Breast epithelium (tissue), 4 donors: ENCODE measurements at regions not wholly inside any gene's neighbourhood (a gene's known extent, or its start where the extent isn't known, plus 50 kb on each side); places are given as distances from the start of the nearest gene placed in this dataset.

Experiments used
- DNase-seq, 2 donors: peaks; one replicate each; pipeline ENCODE4 v3.0.0-alpha.2; 2019; ENCODE audit warnings: low spot score in 2 of 2
- H3K27ac ChIP-seq, 2 donors: fragments of 200-600 bp; sonication (generic) in 1 of 2; one replicate each; pipeline ENCODE4 v1.5.1; 2016 to 2019; ENCODE audit warnings: mild to moderate bottlenecking in 1 of 2
- H3K27me3 ChIP-seq, 2 donors: fragments of 200-600 bp; sonication (generic) in 1 of 2; one replicate each; pipeline versions ENCODE4 v1.5.1 to v1.6.0; 2017 to 2019; ENCODE audit warnings: control low read depth in 1 of 2, mild to moderate bottlenecking in 1 of 2
- H3K36me3 ChIP-seq: fragments of 200-600 bp; one replicate; pipeline ENCODE4 v1.5.1; 2019
- H3K4me1 ChIP-seq, 2 donors: fragments of 200-600 bp; sonication (generic); one replicate each; pipeline ENCODE4 v1.5.1; 2016 to 2019; ENCODE audit warnings: control low read depth in 1 of 2
- H3K4me3 ChIP-seq, 3 donors: fragments of 200-600 bp; sonication (generic); 1 replicate in 2 of 3; 2 replicates in 1 of 3; pipeline ENCODE4 v1.5.1; 2016 to 2019; ENCODE audit warnings: mild to moderate bottlenecking in 3 of 3, moderate library complexity in 2 of 3
- H3K9me3 ChIP-seq, 2 donors: fragments of 200-600 bp; sonication (generic) in 1 of 2; one replicate each; pipeline ENCODE4 v1.5.1; 2016 to 2019; ENCODE audit warnings: control low read depth in 1 of 2
- CTCF ChIP-seq, 3 donors: fragments of 450-650 bp; IDR thresholded peaks; one replicate each; pipeline ENCODE4 v1.5.1; 2016 to 2017; ENCODE audit warnings: antibody characterized with exemption in 3 of 3, mild to moderate bottlenecking in 3 of 3, moderate library complexity in 3 of 3
- POLR2A ChIP-seq: fragments of 450-650 bp; IDR thresholded peaks from one replicate; pipeline ENCODE4 v1.6.1; 2016; ENCODE audit warnings: antibody characterized with exemption, mild to moderate bottlenecking, moderate library complexity
- POLR2AphosphoS5 ChIP-seq, 3 donors: sonication (generic); formaldehyde crosslinking; IDR thresholded peaks; one replicate each; pipeline ENCODE4 v1.6.1; 2017; ENCODE audit warnings: antibody characterized with exemption in 3 of 3
- intact Hi-C: fragments of 100-400 bp; cut with DNase I; formaldehyde crosslinking; loops from one replicate; pipeline ENCODE4 v1.15.1; 2023; ENCODE audit warnings: low total_unique reads

GRCh38 chr17:71528210-71528609, 592.6 kb upstream of the SOX9 start:
- no peaks in the 10 kb centered on the region for H3K9me3 ChIP-seq
- no peak overlapping the region for H3K4me3 ChIP-seq
- no peak overlapping the region for H3K27ac ChIP-seq
- intact Hi-C loops = no loop called here
- TF ChIP-seq CTCF (IDR thresholded peaks at IDR 0.05) (no peak), POLR2AphosphoS5 (IDR thresholded peaks at IDR 0.05) (no peak)
- H3K27me3 ChIP-seq = no peaks in the 10 kb centered on the region
- H3K4me1 ChIP-seq = no peaks in the 10 kb centered on the region
- no peak for DNase-seq
- H3K36me3 ChIP-seq = no peaks in the 10 kb centered on the region

GRCh38 chr17:71530248-71530647, 590.6 kb upstream of the SOX9 start:
- no peak for TF ChIP-seq POLR2A
- no peak for TF ChIP-seq POLR2AphosphoS5 (IDR thresholded peaks at IDR 0.05)
- no peak for TF ChIP-seq CTCF (IDR thresholded peaks at IDR 0.05)
- Histone ChIP-seq H3K4me1 (no peaks in the 10 kb centered on the region), H3K27me3 (no peaks in the 10 kb centered on the region), H3K9me3 (no peaks in the 10 kb centered on the region), H3K4me3 (no peak overlapping the region), H3K36me3 (no peaks in the 10 kb centered on the region), H3K27ac (no peak overlapping the region)
- no peak for DNase-seq
- intact Hi-C loops = no loop called here

- no peaks in the 10 kb centered on the region for H3K27me3 ChIP-seq
- no peaks in the 10 kb centered on the region for H3K36me3 ChIP-seq
- no peak overlapping the region for H3K4me3 ChIP-seq
- no peaks in the 10 kb centered on the region for H3K4me1 ChIP-seq
- DNase-seq = peak in 1 of 2 donors; percentile 66
- TF ChIP-seq CTCF (IDR thresholded peaks at IDR 0.05) (no peak), POLR2AphosphoS5 (IDR thresholded peaks at IDR 0.05) (no peak), POLR2A (no peak)
- no peaks in the 10 kb centered on the region for H3K9me3 ChIP-seq
- peak overlapping the region; percentile 4 to 34 for H3K27ac ChIP-seq
- intact Hi-C loops = no loop called here
Observed at GRCh38 chr17:71535321-71535720, 585.5 kb upstream of the SOX9 start.

GRCh38 chr17:71546419-71546818, 574.4 kb upstream of the SOX9 start:
- intact Hi-C loops = no loop called here
- Histone ChIP-seq H3K36me3 (no peaks in the 10 kb centered on the region), H3K9me3 (no peaks in the 10 kb centered on the region), H3K4me1 (no peaks in the 10 kb centered on the region), H3K27ac (no peak overlapping the region), H3K4me3 (no peak overlapping the region), H3K27me3 (no peaks in the 10 kb centered on the region)
- TF ChIP-seq CTCF (IDR thresholded peaks at IDR 0.05) (no peak), POLR2AphosphoS5 (IDR thresholded peaks at IDR 0.05) (no peak), POLR2A (no peak)
- no peak for DNase-seq

GRCh38 chr17:71547904-71548303, 572.9 kb upstream of the SOX9 start:
- Histone ChIP-seq H3K27me3 (no peaks in the 10 kb centered on the region), H3K4me1 (no peaks in the 10 kb centered on the region), H3K4me3 (no peak overlapping the region), H3K9me3 (no peaks in the 10 kb centered on the region), H3K36me3 (no peaks in the 10 kb centered on the region), H3K27ac (no peak overlapping the region)
- intact Hi-C loops = no loop called here
- no peak for TF ChIP-seq POLR2AphosphoS5 (IDR thresholded peaks at IDR 0.05)
- TF ChIP-seq CTCF (IDR thresholded peaks at IDR 0.05) = no peak
- TF ChIP-seq POLR2A = no peak
- DNase-seq = no peak
